HG03139 (cell line): ENCODE measurements at regions not wholly inside any gene's neighbourhood (a gene's known extent, or its start where the extent isn't known, plus 50 kb on each side); places are given as distances from the start of the nearest gene placed in this dataset.

Experiments
- ATAC-seq: cut with Tn5 transposase; IDR thresholded peaks from one replicate; pipeline ENCODE4 v1.9.1; 2021; ENCODE audit not compliant: unreplicated experiment

DNA sequence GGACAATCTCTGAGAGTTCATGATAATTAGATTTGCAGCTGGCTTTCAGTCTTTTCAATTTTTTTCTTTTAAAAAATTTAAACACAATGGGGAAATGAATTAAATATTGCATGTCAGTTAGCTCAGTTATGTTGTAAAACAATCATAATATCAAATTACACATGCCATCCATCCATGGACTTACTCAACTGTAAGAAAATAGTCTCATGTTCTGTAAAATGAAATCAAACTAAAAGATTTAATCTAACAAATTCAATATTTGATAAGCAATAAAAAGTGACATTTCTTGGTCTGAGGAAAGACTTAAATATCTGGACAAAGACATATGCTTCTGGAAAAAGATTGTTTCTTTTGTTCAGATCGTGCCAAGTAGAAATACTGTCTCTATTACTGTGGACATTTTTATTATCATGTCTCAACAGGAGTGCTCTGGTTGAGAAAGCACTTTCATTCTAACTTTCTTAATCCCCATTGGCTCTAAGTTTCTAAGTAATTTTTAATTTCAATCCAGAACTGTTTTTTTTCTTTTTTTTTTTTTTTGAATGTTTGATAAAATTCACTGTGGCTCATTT is 179.2 kb upstream of the FAM3C start:
- no peak for ATAC-seq

DNA sequence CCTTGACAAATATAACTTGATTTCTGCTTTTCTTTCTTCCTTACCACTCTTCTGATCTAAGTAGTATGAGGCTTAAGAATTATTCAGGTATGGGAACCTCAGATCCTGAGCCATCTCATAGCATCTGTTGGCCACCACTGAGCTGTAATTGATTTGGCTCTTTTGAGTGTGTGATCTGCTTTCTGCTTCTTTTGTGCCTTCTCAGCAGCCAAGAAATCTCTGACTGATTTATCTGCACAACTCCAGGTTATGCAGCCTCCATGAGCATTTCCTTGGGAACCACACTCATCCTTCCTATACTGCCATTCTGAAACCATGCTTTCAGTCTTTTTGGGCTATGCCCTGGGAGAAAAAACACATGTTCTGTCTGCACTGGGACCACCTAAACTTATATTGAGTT is 178.0 kb upstream of the FAM3C start:
- ATAC-seq, result no peak

DNA sequence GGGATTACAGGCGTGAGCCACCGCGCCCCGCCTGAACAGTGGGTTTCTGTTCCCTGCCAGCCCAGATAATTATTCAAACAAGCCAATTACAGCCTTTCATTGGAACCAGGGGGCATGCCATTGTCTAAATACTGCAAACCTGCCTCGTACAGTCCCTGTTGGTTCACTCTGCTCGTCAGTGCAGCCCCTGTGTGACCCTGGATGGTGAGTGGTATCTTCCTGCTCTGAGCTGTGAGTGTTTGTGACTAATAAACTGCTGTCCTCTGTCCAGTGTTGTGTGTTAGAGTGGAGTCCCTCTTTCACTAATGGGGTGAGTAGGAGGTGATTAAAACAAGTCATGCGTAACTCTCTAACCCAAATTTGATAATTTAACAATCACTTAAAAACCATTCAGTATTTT is 176.5 kb upstream of the FAM3C start:
- ATAC-seq, result no peak

DNA sequence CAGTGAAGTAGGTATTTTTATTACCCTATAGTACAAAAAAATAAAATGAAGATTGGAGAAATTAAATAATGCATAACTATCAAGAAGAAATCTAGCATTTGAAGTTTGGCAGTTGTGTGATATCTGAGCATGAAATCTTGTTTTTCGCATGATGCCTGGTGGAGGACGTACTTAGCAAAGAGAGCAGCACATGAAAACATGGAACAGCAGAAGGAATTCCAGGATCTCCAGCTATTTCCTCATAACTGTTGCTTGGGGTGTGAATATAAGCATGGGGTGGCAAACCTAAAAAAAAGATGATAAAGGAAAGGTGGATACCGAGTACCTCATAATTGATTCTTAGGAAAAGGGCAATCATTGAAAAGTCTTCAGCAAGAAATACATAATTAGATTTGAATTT is 174.3 kb upstream of the FAM3C start:
- no peak for ATAC-seq

DNA sequence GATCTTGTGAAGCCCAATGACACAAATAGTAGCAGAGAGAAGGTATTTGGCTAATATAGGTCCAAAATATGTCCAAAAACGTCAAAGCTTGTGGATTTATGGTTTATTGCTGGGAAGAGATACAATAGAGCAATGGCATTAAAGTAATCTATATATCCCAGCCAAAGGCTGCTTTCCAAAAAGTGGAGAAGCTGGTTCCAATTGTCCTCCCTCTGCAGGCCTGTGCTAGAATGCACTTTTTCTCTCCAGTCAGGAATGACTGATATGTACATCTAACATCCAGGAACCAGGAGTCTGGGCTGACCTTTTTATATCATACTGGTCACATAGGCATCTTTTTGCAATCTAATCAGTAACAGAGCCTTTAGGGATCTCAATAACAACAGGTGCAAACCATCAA is 167.1 kb upstream of the FAM3C start:
- no peak for ATAC-seq

DNA sequence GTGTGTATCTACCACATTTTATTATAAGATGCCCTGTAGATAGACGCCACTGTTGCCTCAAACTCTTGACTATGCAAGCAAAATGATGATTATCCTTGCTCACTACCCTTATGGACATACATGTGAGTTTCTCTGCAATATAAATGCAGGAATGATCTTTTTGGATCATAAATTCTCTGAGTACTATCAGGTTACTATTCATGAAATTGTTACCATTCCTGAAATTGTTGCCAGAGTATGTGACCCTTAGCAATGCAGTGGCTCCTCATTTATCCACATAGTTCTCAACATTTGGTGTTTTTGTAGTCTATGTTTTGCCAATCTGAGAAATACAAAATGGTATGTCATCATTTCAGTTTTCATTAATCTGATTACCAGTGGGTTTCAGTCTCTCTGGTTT is 166.2 kb upstream of the FAM3C start:
- ATAC-seq, result no peak

DNA sequence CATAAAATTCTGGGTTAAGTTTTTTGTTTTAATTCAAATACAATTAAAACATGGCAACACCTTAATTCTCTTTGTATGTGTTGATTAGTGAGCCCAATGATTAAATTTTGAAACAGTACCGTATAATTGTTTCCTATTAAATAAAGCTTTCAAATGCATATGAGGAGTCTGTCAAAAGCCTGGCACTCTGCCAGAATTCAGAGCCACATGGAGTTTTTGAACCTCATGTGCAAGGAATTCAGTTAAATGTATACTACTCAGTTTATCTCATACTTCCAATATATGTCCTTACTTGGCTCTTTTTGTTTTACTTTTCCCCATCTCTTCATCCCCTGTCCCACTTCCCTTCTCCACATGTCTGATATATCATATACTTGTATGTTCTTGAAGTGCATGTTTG is 165.6 kb upstream of the FAM3C start:
- ATAC-seq, result no peak

DNA sequence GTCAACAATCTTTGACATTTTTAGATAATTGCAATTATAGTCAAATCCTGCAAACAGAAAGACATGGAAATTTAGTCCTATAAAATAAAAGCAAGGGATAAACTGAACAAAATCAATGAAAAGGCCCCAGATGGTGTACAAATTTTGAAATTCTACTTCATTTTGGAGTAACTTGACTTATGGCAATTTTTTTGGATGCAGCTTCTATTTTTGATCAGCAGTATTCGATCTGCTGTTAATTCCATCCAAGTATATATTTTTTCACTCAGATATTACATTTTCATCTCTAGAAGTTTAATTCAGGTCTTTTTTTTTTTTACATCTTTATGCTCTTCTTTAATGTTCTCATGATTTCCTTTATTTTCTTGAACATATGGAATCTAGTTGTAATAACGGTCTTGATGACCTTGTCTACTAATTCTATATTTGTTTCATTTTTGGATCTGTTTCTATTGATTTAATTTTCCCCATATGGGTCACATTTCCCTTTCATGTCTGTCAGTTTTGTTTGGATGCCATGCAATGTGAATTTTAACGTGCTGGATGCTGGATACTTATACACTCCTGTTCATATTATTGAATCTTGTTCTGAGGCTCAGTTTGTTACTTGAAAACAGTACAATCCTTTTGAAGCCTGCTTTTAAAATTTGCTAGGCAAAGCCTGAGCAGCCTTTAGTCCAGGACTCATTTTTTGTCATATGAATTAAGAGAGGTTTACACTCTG is 164.3 kb upstream of the FAM3C start:
- no peak for ATAC-seq

DNA sequence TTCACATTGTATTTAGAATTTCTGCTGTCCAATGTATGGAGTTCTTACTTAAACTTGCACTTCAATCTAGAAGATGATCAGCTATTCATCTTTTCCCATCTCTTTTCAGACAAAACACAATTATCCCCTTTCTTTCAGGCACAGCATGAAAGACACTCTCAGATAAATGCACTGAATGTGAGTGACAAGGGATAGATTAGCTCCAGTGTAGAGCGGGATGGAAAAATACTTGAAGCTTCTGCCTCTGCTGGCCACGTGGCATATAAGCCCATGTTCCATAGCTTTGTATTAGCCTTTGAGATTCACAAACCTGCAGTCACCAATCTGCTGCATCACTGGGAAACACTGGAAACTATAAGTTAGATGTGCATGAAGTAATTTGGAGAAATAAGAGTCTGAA is 162.2 kb upstream of the FAM3C start:
- ATAC-seq, result no peak

DNA sequence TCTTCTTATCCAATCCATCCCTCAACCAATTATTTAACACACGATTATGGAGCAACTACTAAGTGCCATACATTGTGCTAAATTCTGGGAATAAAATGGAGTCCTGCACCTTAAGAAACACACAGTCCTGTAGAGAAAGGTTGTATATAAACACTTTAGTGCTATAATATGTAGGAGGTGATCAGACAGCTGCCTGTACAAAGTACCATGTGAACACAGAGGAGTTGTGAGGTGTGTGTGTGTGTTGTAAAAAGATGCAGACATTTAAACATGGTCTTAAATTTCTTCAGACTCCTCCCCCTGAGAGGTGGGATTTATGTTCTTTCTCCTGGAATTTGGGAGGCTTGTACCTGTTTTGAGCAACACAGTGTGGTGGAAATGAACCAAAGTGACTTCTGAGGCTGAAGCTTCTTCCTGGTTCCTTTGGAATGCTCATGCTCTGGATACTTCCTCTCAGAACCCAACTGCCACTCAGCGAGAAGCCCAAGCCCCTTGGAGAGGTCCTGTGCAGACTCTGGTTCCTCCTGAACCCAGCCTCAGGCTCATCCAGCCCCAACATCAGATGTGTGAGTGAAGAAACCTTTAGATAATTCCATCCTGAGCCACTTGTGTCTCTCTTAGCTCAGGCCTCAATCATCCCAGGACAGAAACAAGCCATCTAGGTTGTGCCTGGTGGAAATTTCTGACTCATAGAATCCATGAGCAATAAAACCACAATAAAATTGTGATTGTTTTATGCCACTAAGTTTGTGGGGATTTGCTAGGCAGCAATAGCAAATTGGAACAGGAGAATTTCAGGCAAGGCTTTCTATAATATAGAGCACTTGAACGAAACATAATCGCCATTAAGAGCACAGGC is 161.2 kb upstream of the FAM3C start:
- no peak for ATAC-seq

DNA sequence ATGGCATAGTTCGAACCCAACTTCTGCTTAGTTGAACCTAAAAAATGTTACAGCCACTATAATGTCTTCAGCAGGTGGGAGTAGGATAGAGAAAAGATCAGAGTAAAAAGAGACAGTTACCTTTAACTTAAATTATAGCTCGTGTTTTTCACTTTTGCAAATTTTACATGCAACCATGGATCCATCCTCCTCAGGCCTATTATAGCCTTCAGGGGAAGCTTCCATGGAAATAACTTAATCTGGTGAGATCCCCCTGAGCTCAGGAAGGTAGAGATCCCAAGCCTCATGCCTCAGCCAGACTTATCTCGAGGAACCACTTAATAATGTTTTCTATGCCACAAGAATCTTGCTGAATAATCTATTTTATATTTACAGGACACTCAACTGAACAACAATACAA is 159.4 kb upstream of the FAM3C start:
- no peak for ATAC-seq

DNA sequence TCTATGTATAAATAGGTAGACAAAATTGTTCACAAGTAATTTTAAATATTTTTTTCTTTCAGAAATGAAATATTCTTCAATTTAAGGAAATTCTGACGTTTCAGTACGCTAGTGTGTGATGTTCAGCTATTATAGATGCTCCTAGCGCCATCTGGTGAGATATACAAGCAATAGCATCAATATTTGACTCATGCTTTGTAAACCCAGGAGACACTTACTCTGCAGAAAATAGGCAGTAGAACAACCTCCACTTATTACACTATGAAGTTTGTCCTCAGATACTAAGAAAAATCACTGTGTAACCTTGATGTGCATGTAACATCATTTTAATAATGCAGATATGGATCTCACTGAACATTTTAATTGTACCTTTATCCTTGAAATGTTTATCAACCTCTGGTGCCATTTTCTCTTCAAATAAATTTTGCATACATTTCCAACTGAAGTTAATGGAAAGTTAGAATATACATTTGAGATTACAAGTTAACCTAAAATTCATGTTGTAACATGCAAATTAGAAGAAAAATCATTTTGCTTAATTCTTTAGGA is 151.5 kb upstream of the FAM3C start:
- peak; percentile 72 for ATAC-seq

DNA sequence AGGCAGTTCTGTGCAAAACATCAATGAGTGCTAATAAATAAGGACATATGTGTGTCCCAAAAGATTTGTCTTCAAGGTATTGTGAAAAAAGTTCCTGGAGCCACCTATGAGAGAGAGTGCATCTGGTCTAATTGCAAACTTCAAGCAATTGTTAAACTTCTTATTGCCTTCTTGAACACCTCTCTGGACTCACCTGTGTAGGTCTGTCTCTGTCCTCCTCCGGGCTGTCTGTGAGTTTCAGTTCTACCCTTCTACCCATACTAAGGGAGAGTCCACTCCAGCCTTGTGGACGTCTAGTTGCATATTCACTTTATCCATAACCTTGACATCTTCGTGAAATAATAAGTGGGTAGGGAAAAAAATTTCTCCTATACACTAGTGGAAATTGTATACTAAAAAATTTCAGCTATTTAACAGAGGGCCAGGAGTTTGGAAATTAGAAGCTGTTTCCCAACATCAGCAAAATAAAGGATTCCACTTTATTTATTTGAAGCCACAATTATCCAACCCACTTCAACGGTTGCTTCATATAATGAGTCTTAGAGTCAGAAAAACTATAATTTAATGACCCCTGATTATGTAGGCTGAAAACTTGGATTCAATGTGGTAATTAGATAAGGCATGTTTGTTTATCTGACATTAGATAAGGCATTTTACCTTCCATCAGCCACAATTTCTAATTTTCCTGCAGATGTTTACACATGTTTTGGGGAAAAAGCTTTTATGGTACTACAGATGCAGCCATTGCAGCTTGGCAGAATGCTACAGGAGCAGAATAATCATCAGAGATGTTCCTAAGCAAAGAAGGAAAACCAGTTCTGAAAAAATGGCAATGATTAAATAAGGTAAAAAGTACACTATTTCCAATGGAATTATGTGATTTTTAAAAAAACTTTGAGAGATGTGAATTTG is 150.8 kb upstream of the FAM3C start:
- ATAC-seq, result no peak

DNA sequence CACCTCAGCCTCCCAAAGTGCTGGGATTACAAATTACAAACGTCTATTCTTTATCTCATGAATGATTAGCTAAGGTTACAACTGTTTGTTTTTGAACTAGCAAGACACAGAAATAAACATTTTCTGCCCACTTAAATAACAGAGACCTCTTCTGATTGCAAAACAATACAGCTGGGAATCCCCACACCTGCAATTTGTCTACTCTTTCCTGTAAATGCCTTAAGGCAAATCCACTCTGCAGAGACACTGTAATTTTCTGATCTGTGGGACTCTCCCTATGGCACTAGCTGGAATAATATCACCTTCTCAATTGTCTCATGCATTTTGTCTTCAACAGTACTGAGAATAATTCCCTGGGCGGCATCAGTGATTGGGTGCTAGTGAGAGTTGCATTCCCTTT is 149.3 kb upstream of the FAM3C start:
- no peak for ATAC-seq

DNA sequence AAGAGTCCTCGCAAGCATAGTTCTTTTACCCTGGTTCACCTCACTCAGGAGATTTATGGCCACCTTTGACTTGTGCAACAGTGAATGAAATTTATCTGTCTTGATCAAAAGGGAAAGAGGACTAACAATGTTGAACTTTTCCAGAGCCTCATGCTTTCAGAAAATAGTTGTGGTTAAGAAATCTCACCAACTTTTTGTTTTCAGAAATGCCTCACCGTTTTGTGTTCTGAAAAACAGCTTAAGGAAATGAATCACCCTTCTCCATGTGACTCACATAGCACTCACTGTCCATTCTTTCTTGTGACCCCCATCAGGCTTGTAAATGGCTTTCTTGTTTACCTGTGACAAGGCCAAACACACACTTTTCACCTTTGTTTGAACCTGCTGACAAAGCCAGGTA is 148.6 kb upstream of the FAM3C start:
- ATAC-seq, result no peak

DNA sequence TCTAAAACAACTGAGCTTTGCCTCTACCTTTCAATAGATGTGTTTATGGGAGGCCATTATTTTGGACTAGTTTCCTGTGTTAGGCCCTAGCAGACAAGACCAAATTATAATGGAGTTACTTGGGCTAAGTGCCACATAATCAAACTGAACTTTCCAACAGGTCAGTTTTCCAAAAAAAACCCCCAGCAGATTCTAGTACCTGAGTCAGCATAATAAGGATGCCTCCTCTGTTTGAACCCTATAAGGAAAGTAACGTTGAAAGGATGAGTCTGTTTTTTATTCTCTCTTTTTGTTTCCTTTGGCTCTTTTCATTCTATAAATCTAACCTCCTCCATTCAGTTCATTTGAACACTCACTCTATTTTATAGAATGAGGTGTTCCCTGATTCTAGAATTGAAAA is 148.1 kb upstream of the FAM3C start:
- no peak for ATAC-seq

DNA sequence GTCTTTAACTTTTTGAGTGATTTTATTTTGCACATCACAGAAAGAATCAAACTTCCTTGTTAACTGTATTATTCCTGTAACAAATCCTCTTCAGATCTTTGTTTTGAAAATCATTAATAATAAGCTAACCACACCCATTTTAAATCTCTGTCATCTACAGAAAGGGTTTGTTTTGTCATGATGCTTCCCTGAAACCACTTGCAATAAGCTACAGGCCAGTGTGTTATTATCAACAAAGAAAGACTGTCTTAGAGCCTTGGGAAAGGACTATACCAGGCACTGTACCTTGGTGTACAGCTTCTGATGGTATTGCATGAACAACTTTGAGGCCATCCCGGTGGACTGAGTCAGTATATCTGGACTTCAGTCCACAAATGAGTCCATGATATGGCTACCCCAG is 145.3 kb upstream of the FAM3C start:
- no peak for ATAC-seq

DNA sequence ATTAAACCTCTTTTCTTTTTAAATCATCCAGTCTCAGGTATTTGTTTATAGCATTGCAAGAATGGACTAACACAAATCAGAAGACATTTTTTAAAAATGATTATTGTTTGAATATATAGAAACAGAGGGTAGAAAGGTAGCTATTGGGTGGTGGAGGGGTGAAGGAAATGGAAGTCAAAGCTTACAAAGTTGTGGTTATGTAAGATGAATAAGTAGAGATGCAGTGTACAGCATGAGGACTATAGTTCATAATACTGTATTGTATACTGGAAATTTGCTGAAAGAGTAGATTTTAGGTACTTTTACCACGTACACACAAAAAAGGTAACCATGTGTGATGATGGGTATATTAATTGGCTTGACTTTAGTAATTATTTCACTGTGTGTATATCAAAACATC is 144.0 kb upstream of the FAM3C start:
- no peak for ATAC-seq

DNA sequence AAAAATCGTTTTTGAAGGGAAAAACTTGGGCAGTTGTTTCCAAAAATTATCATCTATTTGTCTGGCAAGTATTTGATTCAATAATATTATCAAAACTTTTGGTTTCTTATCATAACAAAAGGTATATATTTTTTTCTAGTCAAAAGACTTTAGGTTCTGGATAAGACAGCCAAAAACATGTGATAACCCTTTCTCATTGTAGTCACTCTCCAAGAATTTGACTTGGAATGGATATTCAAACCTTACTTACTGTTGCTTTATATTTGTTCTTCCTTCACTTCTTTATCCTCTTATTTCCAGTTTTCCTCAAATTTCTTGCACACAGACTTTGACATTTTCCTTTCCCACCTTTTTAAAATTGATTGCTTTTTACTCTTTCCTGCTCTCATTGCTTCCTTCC is 140.9 kb upstream of the FAM3C start:
- ATAC-seq, result no peak

DNA sequence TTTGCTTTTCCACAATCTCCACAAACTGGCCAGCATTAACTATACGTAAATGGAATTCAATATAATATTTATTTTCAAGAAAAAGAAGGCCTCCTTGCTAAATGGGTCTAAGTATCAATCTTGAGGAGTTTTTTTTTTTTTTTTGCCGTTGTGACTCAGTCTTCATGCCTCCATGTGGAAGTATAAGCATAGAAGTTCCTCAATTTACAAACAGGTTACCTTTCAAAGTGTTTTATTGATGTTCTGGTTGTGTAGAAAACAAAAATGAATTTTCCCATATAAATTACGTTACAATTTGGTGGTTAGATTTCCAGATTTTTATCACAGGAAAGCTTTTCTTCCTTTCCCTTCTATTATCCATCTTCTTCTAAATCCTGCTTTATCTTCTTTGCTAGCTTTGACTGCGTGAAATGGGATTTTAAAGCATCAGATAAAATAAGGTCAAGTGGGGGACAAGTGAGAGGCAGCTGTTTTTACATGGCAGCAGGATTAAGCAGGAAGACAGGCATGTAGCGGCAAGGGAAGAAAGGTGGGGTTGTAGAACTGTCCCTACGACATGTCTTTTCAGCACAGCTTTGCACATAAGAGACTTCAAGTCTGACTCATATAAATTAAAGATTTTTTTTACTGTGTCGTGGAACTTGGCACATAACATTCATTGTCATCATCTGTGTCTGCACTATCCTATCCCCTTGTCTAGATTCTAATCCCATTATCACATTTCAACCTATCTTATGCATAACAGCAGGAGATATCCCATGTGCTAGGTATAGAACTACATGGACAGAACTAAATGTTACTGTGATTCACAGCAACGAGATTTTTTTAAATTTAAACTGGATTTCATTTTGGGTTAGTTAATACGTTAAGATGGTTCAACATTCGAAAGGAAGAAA is 135.3 kb upstream of the FAM3C start:
- ATAC-seq, result no peak
